Neural progenitor cell (in vitro differentiated cells): ENCODE measurements at regions not wholly inside any gene's neighbourhood (a gene's known extent, or its start where the extent isn't known, plus 50 kb on each side); places are given as distances from the start of the nearest gene placed in this dataset.

Source experiments
- EZH2phosphoT487 ChIP-seq: fragments of 200-600 bp; sonication (generic); IDR thresholded peaks from 2 replicates; pipeline ENCODE4 v1.6.1; 2017; ENCODE audit warnings: antibody characterized with exemption
- TF ChIP-seq, protein P1 (sequence below): fragments of 200-600 bp; sonication (generic); IDR thresholded peaks from 2 replicates; pipeline ENCODE4 v1.5.1; 2017; ENCODE audit warnings: antibody characterized with exemption, mild to moderate bottlenecking

GRCh38 chr4:18138076-18138665 is 116.6 kb upstream of the LCORL start:
- TF ChIP-seq, protein P1, sequence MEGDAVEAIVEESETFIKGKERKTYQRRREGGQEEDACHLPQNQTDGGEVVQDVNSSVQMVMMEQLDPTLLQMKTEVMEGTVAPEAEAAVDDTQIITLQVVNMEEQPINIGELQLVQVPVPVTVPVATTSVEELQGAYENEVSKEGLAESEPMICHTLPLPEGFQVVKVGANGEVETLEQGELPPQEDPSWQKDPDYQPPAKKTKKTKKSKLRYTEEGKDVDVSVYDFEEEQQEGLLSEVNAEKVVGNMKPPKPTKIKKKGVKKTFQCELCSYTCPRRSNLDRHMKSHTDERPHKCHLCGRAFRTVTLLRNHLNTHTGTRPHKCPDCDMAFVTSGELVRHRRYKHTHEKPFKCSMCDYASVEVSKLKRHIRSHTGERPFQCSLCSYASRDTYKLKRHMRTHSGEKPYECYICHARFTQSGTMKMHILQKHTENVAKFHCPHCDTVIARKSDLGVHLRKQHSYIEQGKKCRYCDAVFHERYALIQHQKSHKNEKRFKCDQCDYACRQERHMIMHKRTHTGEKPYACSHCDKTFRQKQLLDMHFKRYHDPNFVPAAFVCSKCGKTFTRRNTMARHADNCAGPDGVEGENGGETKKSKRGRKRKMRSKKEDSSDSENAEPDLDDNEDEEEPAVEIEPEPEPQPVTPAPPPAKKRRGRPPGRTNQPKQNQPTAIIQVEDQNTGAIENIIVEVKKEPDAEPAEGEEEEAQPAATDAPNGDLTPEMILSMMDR = no peak
- TF ChIP-seq EZH2phosphoT487 = no peak
